Body of pancreas (tissue), 4 donors: ENCODE measurements at regions not wholly inside any gene's neighbourhood (a gene's known extent, or its start where the extent isn't known, plus 50 kb on each side); places are given as distances from the start of the nearest gene placed in this dataset.
"Not testable (repeated sequence)": the region's sequence is repeated elsewhere in the genome, so short reads cannot be mapped to it uniquely, and the experiment has no call there.

Experiments used
- CTCF ChIP-seq, 7 experiments: fragments of 450-650 bp in 4 of 7; fragments of 200-600 bp in 3 of 7; sonication (generic) in 3 of 7; IDR thresholded peaks; one replicate each; pipeline ENCODE4 v1.5.1; 2016 to 2019; ENCODE audit warnings: antibody characterized with exemption in 7 of 7
- POLR2A ChIP-seq, 3 donors: fragments of 450-650 bp; IDR thresholded peaks; one replicate each; pipeline ENCODE4 v1.6.1; 2016; ENCODE audit warnings: antibody characterized with exemption in 3 of 3, mild to moderate bottlenecking in 2 of 3

GRCh38 chr14:23891717-23892116 lies 61.9 kb upstream of the DHRS4 start:
- TF ChIP-seq CTCF, POLR2A (IDR thresholded peaks at IDR 0.05): not testable (repeated sequence)
